Activated T-cell treated with anti-CD3 and anti-CD28 coated beads for 24 hours (primary cell): ENCODE measurements at regions not wholly inside any gene's neighbourhood (a gene's known extent, or its start where the extent isn't known, plus 50 kb on each side); places are given as distances from the start of the nearest gene placed in this dataset.

ENCODE experiments used
- DNase-seq: peaks from one replicate; pipeline ENCODE4 v3.0.0-alpha.2; 2020; ENCODE audit warnings: low read depth

- DNase-seq, result no peak
Observed at GRCh38 chr14:32022938-32023466, 54.1 kb upstream of the ARHGAP5 start.

GRCh38 chr14:32023540-32023939 lies 53.6 kb upstream of the ARHGAP5 start:
- no peak for DNase-seq

DNA sequence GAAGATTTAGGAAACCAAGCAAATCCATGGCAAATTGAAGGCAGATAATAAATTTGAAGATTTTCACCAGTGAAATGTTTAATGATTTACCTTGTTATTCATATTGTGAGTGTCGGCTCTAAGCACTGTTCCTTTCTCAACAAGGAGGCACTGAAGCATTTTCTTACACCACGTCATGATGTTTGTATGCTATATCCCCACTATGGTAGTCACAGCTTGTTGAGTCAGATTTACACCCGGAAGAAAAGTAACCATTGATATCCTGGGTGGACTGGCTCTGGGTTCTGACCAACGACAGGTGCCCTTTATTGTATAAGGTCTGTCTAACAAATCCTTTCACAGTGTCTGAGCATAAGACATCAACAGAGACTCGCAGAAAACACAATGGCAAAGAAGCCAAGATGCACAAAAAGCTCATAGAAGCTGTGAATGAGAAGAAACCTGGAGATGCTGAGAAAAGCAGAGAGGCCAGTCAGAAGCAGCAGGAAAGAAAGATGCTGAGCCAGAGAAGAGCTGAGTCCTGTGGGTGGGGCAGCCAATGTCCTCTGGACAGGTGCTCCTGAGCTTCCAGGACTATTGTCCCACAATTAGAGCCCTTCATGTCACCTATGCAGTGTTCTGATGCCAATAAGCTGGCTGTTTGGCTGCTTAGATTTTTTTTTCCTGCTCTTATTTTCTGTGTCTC lies 49.7 kb upstream of the ARHGAP5 start:
- no peak for DNase-seq
